Activated CD8-positive, alpha-beta memory T cell treated with anti-CD3 and anti-CD28 coated beads, Interleukin-2, amount 10 ng/mL, durations not matched to agents 7 days and 5 days (primary cell): ENCODE measurements at regions not wholly inside any gene's neighbourhood (a gene's known extent, or its start where the extent isn't known, plus 50 kb on each side); places are given as distances from the start of the nearest gene placed in this dataset.

Experiments used
- ATAC-seq: fragments of 150-1000 bp; cut with Tn5 transposase; one replicate; pipeline ENCODE4 v1.10.0; 2021; ENCODE audit warnings: moderate library complexity
- CTCF ChIA-PET: fragments of 350-600 bp; sonication (Branson Sonifier 250); formaldehyde crosslinking; loops from one replicate; lab custom pipeline; 2021; ENCODE audit warnings: antibody characterized with exemption; lab: Charles Lee
- DNase-seq: peaks from one replicate; pipeline ENCODE4 v3.0.0-alpha.2; 2020
- H3K27ac Mint-ChIP-seq: one replicate; pipeline ENCODE4 v1.8.0; 2021; ENCODE audit warnings: mild to moderate bottlenecking, mixed read lengths
- H3K27me3 Mint-ChIP-seq: one replicate; pipeline ENCODE4 v1.8.0; 2021; ENCODE audit warnings: mixed read lengths
- H3K36me3 Mint-ChIP-seq: one replicate; pipeline ENCODE4 v1.8.0; 2021; ENCODE audit warnings: mild to moderate bottlenecking, mixed read lengths
- H3K4me1 Mint-ChIP-seq: one replicate; pipeline ENCODE4 v1.8.0; 2021; ENCODE audit warnings: mixed read lengths
- H3K4me3 Mint-ChIP-seq: one replicate; pipeline ENCODE4 v1.8.0; 2021; ENCODE audit warnings: mild to moderate bottlenecking, moderate library complexity, mixed read lengths
- H3K9me3 Mint-ChIP-seq: one replicate; pipeline ENCODE4 v1.8.0; 2022; ENCODE audit warnings: low read depth, mixed read lengths

GRCh38 chr16:65226077-65226476 is 104.2 kb upstream of the CDH11 start:
- CTCF ChIA-PET = no interaction called here
- H3K27ac Mint-ChIP-seq = no peak overlapping the region
- H3K27me3 Mint-ChIP-seq = no peaks in the 10 kb centered on the region

DNA sequence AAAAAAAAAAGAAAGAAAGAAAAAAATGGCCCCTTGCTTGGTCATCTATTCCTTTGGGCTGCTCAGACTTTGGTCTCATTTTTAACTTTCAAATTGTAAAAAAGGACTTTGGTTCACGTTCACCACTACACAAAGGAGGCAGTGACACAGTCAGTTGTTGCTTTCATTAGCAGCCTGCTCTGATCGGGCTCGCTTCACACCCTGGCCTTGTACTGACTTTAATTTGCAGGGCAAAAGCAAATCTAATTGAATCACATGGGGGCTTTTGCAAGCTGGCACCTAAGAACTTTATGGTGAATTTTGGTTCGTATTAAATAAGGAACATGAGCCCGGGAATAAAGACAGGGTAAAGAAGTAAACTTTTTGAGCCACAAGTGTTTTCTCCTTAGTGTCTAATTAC is 103.6 kb upstream of the CDH11 start:
- Mint-ChIP-seq H3K27ac (no peak overlapping the region), H3K4me3 (no peak overlapping the region), H3K36me3 (no peaks in the 10 kb centered on the region), H3K4me1 (no peaks in the 10 kb centered on the region), H3K9me3 (peaks cover 12% of the 10 kb centered on the region), H3K27me3 (no peaks in the 10 kb centered on the region)
- DNase-seq = no peak
- no peak for ATAC-seq
- CTCF ChIA-PET = no interaction called here

More at GRCh38 chr16:65226077-65226476, 104.2 kb upstream of the CDH11 start:
- no peaks in the 10 kb centered on the region for H3K36me3 Mint-ChIP-seq
- H3K9me3 Mint-ChIP-seq = peaks cover 12% of the 10 kb centered on the region
- H3K4me1 Mint-ChIP-seq = no peaks in the 10 kb centered on the region
- DNase-seq (no peak), ATAC-seq (no peak)
- no peak overlapping the region for H3K4me3 Mint-ChIP-seq

DNA sequence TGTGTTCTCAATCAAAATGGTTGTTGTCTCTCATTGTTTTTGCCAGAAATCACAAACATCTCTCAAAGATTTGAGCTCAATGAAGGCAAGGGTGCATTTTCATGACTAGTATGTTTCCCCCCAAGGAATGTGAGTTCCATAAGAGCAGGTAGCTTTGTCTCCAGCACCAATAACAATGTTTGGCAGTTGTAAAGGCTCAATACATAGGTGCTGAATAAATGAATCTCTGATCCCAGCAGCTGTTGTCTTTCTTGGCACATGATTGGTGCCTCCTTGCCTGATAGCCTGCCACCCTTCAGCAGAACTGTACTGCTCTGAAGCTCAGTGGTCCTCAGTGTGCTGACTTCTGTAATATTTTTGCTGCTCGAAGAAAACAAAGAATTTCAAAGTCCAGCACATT is 103.1 kb upstream of the CDH11 start:
- ATAC-seq (no peak), DNase-seq (no peak)
- Mint-ChIP-seq H3K27ac (no peak overlapping the region), H3K36me3 (no peaks in the 10 kb centered on the region), H3K4me1 (no peaks in the 10 kb centered on the region), H3K4me3 (no peak overlapping the region), H3K9me3 (peaks cover 12% of the 10 kb centered on the region), H3K27me3 (no peaks in the 10 kb centered on the region)
- CTCF ChIA-PET = no interaction called here

DNA sequence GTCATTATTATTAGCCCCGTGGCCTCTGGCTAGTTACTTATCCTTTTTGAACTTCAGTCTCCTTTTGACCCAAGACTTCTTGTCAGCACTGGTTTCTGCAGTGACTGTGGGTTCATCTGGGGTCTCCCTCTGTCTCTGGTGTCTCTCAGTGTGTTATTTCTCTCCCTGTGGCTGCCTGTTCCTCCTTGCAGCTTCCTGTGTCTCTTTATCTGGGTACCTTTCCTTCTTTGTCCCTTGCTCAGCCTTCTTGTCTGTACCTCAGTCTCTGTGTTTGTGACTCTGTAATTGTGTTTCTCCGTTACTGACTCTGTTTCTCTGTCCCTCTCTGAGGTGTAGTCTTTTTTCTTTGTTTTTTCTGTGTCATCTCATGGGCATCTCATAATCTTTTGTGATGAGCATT is 102.6 kb upstream of the CDH11 start:
- Mint-ChIP-seq H3K36me3 (no peaks in the 10 kb centered on the region), H3K4me3 (no peak overlapping the region), H3K9me3 (peaks cover 12% of the 10 kb centered on the region), H3K27me3 (no peaks in the 10 kb centered on the region), H3K27ac (no peak overlapping the region), H3K4me1 (no peaks in the 10 kb centered on the region)
- DNase-seq = no peak
- ATAC-seq = no peak
- CTCF ChIA-PET = no interaction called here

DNA sequence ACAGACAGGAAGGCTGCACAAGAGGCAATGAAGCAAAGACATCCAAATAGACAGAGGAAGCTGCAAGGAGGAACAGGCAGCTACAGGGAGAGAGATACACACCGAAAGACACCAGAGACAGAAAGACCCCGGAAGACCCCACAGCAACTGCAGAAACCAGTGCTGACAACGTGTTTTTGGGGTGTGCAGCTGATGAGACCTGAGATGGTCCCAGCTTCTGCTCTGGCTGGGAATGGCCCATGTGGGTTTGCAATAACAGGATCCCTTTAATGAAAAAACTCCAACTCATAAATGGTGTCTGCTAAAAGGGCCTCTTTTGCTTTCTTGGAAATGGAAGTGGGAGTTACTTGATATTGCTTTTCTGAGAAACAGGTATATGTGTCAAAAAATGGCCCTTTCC is 101.5 kb upstream of the CDH11 start:
- H3K4me3 Mint-ChIP-seq = no peak overlapping the region
- H3K36me3 Mint-ChIP-seq = no peaks in the 10 kb centered on the region
- ATAC-seq = no peak
- no peak overlapping the region for H3K27ac Mint-ChIP-seq
- no peaks in the 10 kb centered on the region for H3K4me1 Mint-ChIP-seq
- DNase-seq = no peak
- H3K9me3 Mint-ChIP-seq = peaks cover 10% of the 10 kb centered on the region
- CTCF ChIA-PET = no interaction called here
- no peaks in the 10 kb centered on the region for H3K27me3 Mint-ChIP-seq

GRCh38 chr16:65222536-65222935 is 100.7 kb upstream of the CDH11 start:
- ATAC-seq (no peak), DNase-seq (no peak)
- H3K9me3 Mint-ChIP-seq = peaks cover 8% of the 10 kb centered on the region
- no peaks in the 10 kb centered on the region for H3K4me1 Mint-ChIP-seq
- no peak overlapping the region for H3K4me3 Mint-ChIP-seq
- CTCF ChIA-PET = no interaction called here
- H3K27me3 Mint-ChIP-seq = no peaks in the 10 kb centered on the region
- H3K36me3 Mint-ChIP-seq = no peaks in the 10 kb centered on the region
- H3K27ac Mint-ChIP-seq = no peak overlapping the region

DNA sequence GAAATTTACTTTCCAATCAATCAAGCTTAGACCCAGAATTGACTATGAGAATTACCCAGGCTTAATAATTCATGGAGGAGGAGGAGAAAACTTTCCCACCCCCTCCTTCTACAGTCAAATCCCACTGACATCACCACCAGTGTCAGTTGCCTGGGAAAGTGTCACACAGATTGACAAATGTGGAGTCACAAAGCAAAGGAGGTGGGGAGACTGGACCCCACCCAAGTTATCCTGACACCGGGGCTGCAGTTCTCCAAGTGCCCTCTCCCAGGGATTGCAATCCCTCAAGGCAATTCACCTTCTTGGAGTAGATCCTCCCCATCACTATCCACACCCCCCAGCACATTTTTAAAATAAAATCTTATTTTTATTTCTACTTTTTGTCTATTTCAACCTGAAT is 100.2 kb upstream of the CDH11 start:
- no peak overlapping the region for H3K27ac Mint-ChIP-seq
- H3K4me1 Mint-ChIP-seq = no peaks in the 10 kb centered on the region
- ATAC-seq = no peak
- DNase-seq = no peak
- H3K27me3 Mint-ChIP-seq = no peaks in the 10 kb centered on the region
- no peaks in the 10 kb centered on the region for H3K36me3 Mint-ChIP-seq
- no peak overlapping the region for H3K4me3 Mint-ChIP-seq
- CTCF ChIA-PET = no interaction called here
- H3K9me3 Mint-ChIP-seq = peaks cover 8% of the 10 kb centered on the region

DNA sequence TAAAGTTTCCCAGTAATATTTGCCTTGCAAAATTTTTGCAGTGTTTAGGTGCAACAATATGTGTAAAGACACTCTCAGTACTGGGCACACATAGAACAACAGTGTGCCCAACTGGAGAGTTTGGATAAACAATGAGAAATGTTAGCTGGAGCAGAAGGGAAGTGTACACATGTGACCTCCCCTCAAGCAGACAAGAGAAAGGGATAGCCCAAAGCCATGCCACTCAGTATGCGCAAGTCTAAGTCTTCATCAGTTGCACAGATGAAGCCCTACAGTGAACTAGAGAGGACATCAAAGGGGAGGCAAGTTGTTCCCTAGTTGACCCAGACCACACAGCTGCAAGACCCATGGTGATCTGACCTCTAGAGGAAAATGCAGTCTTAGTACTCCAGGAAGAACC is 97.9 kb upstream of the CDH11 start:
- H3K36me3 Mint-ChIP-seq = no peaks in the 10 kb centered on the region
- DNase-seq (no peak), ATAC-seq (no peak)
- H3K4me3 Mint-ChIP-seq = no peak overlapping the region
- H3K27me3 Mint-ChIP-seq = no peaks in the 10 kb centered on the region
- CTCF ChIA-PET = no interaction called here
- no peak overlapping the region for H3K27ac Mint-ChIP-seq
- peaks cover 5% of the 10 kb centered on the region for H3K9me3 Mint-ChIP-seq
- no peaks in the 10 kb centered on the region for H3K4me1 Mint-ChIP-seq

GRCh38 chr16:65218348-65218747 is 96.5 kb upstream of the CDH11 start:
- Mint-ChIP-seq H3K36me3 (no peaks in the 10 kb centered on the region), H3K4me1 (no peaks in the 10 kb centered on the region), H3K4me3 (no peak overlapping the region), H3K27me3 (no peaks in the 10 kb centered on the region), H3K9me3 (peaks cover 5% of the 10 kb centered on the region), H3K27ac (no peak overlapping the region)
- DNase-seq (no peak), ATAC-seq (no peak)
- CTCF ChIA-PET = no interaction called here

DNA sequence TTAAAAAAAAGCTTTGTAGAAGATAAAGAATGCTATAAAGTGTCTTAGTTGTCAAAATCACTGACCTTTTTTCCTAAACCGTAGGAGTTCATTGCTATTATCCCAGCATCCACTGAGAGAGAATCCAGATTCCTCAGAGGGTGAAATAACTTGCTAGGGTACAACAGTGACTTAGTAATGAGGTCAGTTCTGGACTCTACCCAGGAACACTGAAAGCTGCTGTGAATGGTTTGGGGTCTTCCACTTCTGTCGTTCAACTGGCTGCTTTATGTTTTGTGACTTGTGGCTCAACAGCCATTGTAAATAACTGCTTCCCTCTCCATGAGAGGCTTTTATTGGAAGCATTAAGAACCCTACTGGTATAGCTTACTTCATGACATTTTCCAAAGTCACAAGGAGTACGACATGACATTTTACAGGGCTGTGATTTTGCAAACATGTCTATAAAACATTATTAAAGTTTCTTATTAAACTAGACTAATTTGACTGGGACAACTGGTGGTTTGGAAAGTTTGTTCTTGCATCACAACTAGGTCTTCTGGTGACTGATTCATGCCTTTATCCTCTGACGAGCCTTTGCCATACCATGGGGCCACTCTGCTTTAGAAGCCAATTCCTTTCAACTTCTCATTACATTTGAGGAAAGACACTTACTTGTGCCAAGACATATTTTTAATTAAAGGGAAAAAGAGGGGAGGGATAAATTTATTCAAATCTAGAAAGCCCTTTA is 92.2 kb upstream of the CDH11 start:
- Mint-ChIP-seq H3K36me3 (no peaks in the 10 kb centered on the region), H3K4me3 (no peak overlapping the region), H3K27ac (no peak overlapping the region), H3K9me3 (peaks cover 3% of the 10 kb centered on the region), H3K27me3 (no peaks in the 10 kb centered on the region), H3K4me1 (no peaks in the 10 kb centered on the region)
- CTCF ChIA-PET = no interaction called here
- ATAC-seq (no peak), DNase-seq (no peak)

- no peaks in the 10 kb centered on the region for H3K36me3 Mint-ChIP-seq
- no peak overlapping the region for H3K27ac Mint-ChIP-seq
- peaks cover 3% of the 10 kb centered on the region for H3K9me3 Mint-ChIP-seq
- CTCF ChIA-PET = no interaction called here
- H3K4me1 Mint-ChIP-seq = no peaks in the 10 kb centered on the region
- no peak for ATAC-seq
- H3K27me3 Mint-ChIP-seq = no peaks in the 10 kb centered on the region
- no peak for DNase-seq
- H3K4me3 Mint-ChIP-seq = no peak overlapping the region
Measured at GRCh38 chr16:65212791-65213190, 90.9 kb upstream of the CDH11 start.

GRCh38 chr16:65212240-65212639 is 90.4 kb upstream of the CDH11 start:
- H3K27me3 Mint-ChIP-seq = no peaks in the 10 kb centered on the region
- no peaks in the 10 kb centered on the region for H3K36me3 Mint-ChIP-seq
- CTCF ChIA-PET = no interaction called here
- no peak overlapping the region for H3K27ac Mint-ChIP-seq
- DNase-seq (no peak), ATAC-seq (no peak)
- peaks cover 3% of the 10 kb centered on the region for H3K9me3 Mint-ChIP-seq
- no peaks in the 10 kb centered on the region for H3K4me1 Mint-ChIP-seq
- no peak overlapping the region for H3K4me3 Mint-ChIP-seq

- Mint-ChIP-seq H3K27ac (no peak overlapping the region), H3K36me3 (no peaks in the 10 kb centered on the region), H3K27me3 (no peaks in the 10 kb centered on the region), H3K4me1 (no peaks in the 10 kb centered on the region), H3K9me3 (peaks cover 26% of the 10 kb centered on the region), H3K4me3 (no peak overlapping the region)
- ATAC-seq (no peak), DNase-seq (no peak)
- CTCF ChIA-PET = no interaction called here
Measured at GRCh38 chr16:65202461-65202860, 80.6 kb upstream of the CDH11 start.

DNA sequence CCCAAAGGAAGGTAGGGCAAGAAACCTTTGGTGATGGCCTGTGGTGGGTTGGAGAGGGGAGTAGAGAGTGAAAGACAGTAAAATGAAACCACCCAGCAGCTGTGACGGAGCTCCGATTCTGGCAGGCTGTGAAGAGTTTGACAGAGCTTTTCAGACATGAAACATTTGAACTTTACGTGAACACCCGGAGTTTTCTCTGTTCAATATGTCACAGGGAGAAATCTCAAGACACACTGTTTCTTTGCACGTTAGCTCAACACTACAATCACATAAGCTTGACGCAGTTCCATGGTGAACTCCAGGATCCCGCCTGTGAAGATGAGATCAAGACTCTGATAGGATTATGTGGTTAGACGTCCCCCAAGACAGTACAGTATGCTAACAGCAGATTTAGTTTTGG is 79.6 kb upstream of the CDH11 start:
- H3K4me3 Mint-ChIP-seq = no peak overlapping the region
- no peaks in the 10 kb centered on the region for H3K36me3 Mint-ChIP-seq
- CTCF ChIA-PET = no interaction called here
- DNase-seq = no peak
- no peaks in the 10 kb centered on the region for H3K4me1 Mint-ChIP-seq
- ATAC-seq = no peak
- H3K27ac Mint-ChIP-seq = no peak overlapping the region
- peaks cover 24% of the 10 kb centered on the region for H3K9me3 Mint-ChIP-seq
- no peaks in the 10 kb centered on the region for H3K27me3 Mint-ChIP-seq

DNA sequence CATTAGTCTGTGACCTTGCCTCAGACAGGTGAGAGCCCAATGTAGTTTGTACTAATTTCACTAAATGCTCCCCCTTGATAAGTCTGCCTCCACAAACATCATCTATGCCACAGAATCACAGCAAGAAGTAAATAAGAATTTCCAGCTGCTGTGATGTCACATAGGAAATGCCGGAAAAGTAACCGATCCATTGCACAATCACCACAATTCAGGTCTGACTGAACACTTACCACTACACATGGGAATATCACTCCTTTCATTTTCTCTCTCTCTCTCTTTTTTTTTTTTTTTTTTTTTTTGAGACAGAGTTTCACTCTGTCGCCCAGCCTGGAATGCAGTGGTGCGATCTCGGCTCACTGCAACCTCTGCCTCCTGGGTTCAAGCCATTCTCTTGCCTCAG is 79.0 kb upstream of the CDH11 start:
- DNase-seq = no peak
- no peak for ATAC-seq
- Mint-ChIP-seq H3K27me3 (no peaks in the 10 kb centered on the region), H3K9me3 (peaks cover 22% of the 10 kb centered on the region), H3K4me3 (no peak overlapping the region), H3K36me3 (no peaks in the 10 kb centered on the region), H3K4me1 (no peaks in the 10 kb centered on the region), H3K27ac (no peak overlapping the region)
- CTCF ChIA-PET = no interaction called here
